HG03039 (cell line): ENCODE measurements at regions not wholly inside any gene's neighbourhood (a gene's known extent, or its start where the extent isn't known, plus 50 kb on each side); places are given as distances from the start of the nearest gene placed in this dataset.

ENCODE experiments used
- ATAC-seq: cut with Tn5 transposase; IDR thresholded peaks from one replicate; pipeline ENCODE4 v1.9.1; 2021; ENCODE audit warnings: mild to moderate bottlenecking, moderate library complexity; ENCODE audit not compliant: unreplicated experiment

DNA sequence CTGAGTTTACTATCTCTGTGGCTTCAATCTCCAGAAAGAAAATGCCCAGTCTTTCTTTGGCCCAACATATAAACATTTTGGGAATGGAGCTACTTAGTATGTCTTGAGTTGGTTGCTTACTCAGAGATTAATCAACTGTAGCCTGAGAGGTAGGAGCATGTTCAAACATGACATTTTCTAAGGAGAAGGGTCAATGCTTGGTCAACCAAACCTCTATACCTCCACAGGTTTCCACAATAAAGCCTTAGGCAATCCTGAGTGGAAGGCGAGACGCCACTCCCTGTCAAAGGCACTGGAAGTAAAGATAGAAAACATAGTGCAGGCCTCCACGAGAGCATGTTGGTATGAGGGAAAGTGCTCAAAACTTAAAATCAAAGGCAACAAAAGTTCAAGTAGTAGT, 411.4 kb downstream of the KCTD16 start:
- ATAC-seq, result no peak

DNA sequence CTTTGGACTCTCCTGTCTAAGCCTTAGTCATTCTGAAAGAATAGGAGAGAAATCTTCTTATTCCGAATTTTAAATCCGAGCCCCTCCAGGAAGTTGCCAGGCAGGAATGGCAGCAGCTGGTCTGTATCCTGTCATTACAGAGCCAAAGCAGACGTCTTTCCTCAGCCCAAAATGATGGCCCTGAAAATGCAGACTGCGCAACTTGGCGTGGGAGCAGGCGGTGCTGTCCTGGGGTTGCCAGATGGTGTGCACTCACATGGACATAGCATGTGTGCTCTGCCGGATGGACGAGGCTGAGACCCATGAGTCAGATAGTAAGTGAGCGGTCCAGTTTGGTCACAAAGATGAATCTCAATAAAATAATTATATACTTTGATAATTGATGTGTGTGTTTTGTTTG, 410.4 kb downstream of the KCTD16 start:
- ATAC-seq, result no peak

DNA sequence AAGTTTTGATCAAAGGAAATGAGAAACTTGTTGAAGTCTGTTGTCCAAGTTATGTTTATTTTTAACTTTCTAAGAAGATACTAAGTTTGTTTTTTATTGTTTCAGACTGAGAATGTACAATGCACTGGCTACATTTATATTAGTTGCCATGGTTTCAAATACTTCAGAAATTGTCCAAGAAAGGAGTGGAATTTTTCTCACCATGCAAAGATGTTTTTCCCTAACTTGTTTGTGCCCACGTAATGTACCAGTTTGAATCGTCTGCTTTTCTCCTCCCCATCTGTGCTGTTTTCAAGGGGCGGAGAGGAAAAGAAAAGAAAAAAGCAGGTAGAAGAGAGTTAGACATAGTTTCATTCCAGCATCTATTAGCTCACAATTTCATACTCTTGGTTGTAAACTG, 407.0 kb downstream of the KCTD16 start:
- no peak for ATAC-seq

DNA sequence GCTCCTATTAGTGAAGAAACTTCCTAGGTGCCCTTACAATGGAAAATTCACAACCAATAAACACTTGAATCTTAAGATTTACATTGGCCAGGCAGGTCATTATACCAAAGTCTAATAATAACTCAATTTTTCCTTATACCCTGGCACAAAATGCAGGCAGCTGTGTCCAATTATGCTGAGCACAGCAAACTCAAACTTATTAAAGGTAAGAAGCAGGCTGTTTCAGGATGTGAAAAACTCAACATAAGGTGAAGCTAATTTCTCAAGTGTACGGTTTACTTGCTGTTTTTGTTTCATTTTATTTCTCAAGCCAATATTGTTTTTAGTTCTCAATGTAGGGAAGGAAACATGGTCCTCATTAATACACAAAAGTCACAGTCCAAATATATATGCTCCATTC, 405.1 kb downstream of the KCTD16 start:
- ATAC-seq, result no peak

DNA sequence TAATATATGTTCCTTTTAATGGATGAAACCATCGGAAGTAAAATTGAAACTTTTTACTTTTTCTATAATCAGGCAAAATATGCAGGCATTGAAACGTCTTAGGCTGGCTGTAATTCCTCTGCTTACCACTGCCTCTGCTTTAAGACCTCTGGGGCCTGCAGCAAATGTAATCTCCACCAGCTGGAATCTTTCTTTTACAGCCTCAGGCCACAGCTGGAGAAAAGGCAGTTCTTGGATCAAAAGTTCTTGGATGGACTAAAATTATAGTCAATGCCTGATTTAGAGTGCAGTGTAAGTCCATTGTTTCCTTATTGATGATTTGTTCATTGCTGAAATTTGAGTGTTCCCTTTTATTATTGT, 396.7 kb downstream of the KCTD16 start:
- no peak for ATAC-seq

DNA sequence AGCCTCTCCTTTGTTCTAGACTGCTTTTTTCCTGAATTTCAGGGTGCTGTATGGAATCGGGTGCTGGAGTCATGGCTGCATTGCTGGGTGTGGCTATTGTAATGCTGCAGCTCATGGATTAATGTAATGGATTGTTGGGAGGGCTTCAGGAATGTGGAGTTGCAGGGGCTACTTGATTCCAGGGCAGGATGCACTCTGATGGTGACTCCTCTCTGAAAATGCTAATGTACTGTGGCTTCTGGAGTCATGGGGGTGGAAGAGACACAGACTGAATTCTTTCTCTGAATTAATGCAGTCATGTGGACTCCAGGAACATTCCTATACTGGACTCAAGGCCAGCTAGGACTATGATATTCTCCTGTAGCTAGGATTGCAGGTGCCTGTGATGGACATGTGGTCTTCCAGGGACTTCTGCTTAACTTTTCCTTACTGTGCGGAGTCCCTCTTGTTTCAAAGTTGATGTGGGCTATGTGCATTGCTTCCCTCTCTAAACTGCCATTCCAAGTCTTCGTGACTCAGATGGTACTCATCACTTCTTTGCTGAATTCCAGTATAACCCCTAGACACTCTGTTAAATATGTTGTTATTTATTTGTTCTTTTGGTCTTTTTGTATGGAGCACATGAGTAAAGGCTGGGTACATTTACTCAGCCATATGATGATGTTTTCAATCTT, 396.2 kb downstream of the KCTD16 start:
- ATAC-seq, result no peak

DNA sequence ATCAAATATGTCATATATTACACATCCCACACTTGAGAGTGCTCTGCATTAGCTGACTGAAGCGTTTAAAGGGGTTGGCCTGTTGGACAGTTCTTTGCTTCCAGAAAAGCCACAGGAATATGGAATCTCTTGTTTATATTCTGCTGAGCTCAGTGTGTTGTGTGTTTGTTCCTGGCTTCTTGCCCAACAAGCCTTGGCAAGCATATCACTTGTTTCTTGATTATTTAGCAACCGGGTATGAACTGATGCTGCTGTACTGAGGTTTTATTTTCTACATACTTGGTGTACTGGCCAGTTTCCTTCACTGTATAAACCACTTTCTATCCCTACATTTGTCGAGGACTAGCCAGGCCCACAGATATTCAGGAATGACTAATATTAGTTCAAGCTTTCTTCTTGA, 378.9 kb downstream of the KCTD16 start:
- no peak for ATAC-seq

DNA sequence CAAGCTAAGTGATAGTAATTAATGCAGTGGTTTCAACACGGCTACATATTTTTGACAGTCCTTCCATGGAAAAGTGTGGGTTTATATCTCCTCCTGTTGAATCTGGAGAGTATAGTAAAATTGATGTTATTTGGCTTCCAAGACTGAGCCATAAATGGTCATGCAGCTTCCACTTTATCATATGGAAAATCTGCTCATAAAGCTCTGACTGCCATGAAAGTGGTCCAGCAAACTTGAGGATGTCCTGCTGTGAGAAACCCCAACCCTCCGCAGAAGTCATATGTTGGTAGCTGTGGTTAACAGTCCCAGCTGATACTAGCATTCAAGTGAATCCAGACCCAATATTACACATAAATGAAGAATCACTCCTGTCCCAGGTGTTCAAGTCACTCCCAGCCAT, 378.3 kb downstream of the KCTD16 start:
- ATAC-seq, result no peak

DNA sequence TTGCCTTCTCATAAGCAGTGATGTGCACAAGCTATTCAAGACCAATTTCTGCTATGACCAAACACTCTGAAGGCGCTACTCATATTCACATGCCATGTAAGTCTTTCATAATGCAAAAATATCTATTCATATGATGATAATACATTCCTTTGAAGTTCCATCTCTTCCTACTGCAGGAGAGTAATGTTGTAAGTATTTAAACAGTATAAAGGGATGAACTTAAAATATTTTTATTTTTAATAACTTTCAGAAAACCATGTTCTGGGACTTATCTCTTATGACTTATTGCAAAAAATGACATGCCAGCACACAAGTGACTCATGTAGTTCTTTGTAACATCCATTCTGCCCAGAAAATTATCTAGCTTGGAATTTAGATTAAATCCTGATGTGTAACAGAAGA, 376.4 kb downstream of the KCTD16 start:
- ATAC-seq, result no peak

DNA sequence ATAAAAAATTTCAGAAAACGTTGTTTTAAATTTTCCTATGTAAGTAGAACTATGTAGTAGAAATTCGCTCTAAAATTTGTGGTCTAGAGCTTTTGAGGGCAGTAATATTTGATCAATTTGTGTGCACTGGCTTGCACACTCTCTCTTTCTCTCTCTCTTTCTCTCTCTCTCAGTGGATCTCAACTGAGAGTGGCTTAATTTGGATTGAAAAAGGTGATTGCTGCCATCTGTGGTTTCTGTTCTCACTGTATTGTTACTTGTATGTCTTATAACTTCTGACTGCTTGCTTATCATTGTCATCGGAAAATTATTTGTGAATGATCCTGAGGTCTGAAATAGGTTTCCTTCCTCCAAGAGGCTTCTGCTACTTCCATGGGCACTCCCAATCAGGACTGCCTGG, 368.2 kb downstream of the KCTD16 start:
- no peak for ATAC-seq
